ENCODE measurements at regions not wholly inside any gene's neighbourhood (a gene's known extent, or its start where the extent isn't known, plus 50 kb on each side); places are given as distances from the start of the nearest gene placed in this dataset.

- no peak for DNase-seq (ENCODE audit: low read depth in 2 of 3, low spot score in 1 of 3)
Observed at GRCh38 chr2:790634-791245, 113.5 kb upstream of the TMEM18 start.

DNA sequence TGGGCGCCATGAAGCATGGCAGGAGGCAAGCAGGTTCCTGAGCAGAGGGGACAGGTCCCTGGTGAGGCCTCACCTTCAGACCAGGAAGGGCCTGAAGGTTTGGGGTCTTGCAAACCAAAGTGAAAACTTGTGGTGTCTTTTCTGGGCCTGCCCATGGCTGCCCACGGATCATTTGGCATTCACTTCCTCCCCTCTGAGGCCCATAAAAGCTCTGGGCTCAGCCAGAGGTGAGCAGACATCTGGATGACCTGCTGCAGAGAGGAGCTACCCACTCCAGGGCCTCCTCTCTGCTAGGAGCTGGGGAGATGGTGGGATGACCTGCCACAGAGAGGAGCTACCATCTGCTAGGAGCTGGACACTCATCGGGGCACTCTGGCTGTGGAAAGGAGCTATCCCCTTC lies 112.9 kb upstream of the TMEM18 start:
- DNase-seq (ENCODE audit: low read depth in 2 of 3, low spot score in 1 of 3) = no peak

GRCh38 chr2:789529-789928 lies 112.3 kb upstream of the TMEM18 start:
- DNase-seq (ENCODE audit: low read depth in 2 of 3, low spot score in 1 of 3) = no peak

- no peak for DNase-seq (ENCODE audit: low read depth in 2 of 3, low spot score in 1 of 3)
Observed at GRCh38 chr2:788227-789032, 111.2 kb upstream of the TMEM18 start.

- no peak for DNase-seq (ENCODE audit: low read depth in 2 of 3, low spot score in 1 of 3)
Observed at GRCh38 chr2:784753-785152, 107.5 kb upstream of the TMEM18 start.

GRCh38 chr2:780581-780980 lies 103.4 kb upstream of the TMEM18 start:
- DNase-seq (ENCODE audit: low read depth in 2 of 3, low spot score in 1 of 3) = no peak

GRCh38 chr2:780002-780401 lies 102.8 kb upstream of the TMEM18 start:
- DNase-seq (ENCODE audit: low read depth in 2 of 3, low spot score in 1 of 3) = no peak

- DNase-seq (ENCODE audit: low read depth in 2 of 3, low spot score in 1 of 3) = no peak
Observed at GRCh38 chr2:778731-779350, 101.6 kb upstream of the TMEM18 start.

DNA sequence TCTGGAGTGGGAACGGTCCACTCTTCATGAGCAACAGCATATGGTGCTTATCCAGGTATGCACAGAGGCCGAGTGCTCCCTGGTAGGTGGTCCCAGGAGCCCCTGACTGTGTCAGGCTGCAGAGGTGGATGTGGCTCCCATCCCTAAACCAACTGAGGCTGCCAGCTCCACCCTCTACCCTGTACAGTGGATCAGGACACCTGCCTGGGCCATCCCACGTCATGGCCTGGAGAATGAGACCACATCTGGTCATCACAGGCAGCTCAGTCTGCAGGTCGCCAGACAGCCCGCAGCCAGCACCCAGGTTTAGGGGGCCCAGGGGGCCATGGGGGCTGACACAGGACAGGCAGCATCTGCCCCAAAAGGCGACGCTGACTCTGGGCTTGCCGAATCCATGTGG lies 100.3 kb upstream of the TMEM18 start:
- DNase-seq (ENCODE audit: low read depth in 2 of 3, low spot score in 1 of 3) = no peak

DNA sequence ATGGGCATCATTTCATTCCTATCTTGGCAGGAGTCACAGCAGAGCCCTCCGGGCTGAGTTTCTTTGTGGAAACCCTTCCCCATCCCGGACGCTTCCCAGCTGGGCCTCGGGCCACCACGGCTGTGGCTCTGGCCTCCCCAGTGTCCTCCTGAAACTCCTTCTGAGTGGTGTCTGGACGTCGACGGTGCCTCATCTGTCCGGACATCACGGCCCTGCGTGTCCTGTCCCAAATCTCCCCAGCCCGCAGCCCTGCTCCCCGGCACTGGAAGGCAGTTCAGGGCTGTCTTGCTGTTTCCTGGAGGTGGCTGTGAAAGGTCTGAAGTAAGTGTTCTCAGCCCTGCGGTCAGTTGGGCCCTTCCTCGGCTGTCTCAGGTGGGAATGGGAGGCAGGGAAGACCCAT lies 99.8 kb upstream of the TMEM18 start:
- DNase-seq (ENCODE audit: low read depth in 2 of 3, low spot score in 1 of 3) = no peak

DNA sequence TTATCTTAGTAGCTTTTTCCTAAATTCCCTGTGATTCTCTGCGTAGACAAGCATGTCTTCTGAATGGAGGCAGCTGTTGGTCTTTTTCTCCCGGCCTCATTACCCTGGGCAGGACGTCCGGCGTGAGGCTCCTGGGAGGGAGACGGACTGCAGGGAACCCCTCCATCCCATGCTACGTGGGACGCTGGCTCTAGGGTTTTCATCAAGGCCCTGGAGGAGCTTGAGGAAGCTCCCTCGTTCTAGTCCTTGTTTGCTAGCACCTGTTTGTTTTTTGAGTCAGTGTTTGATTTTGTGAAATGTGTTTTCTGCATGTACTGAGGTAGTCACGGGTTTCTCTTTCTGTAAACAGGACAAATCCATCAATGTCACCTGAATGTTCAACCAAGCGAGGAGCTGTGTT lies 99.3 kb upstream of the TMEM18 start:
- DNase-seq (ENCODE audit: low read depth in 2 of 3, low spot score in 1 of 3) = no peak

DNA sequence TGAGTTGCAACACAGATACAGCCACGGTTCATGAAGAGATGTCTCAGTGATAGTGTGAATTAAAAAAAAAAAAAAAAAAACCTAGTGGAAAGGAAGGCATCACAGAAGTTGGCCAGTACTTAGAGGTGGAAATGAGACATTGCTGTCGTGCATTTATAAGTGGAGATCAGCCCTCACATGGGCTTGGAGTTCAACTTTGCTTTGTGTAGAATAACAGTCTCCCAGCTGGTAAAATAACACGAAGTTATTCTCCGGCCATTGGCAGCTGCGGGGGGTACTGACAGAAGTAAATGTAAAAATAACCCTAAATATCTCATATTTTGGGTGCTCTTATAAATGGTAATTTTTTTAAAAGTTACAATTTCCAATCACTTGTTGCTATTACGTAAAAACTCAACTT lies 98.8 kb upstream of the TMEM18 start:
- DNase-seq (ENCODE audit: low read depth in 2 of 3, low spot score in 1 of 3) = no peak

GRCh38 chr2:774436-774835 lies 97.2 kb upstream of the TMEM18 start:
- DNase-seq (ENCODE audit: low read depth in 2 of 3, low spot score in 1 of 3) = no peak

DNA sequence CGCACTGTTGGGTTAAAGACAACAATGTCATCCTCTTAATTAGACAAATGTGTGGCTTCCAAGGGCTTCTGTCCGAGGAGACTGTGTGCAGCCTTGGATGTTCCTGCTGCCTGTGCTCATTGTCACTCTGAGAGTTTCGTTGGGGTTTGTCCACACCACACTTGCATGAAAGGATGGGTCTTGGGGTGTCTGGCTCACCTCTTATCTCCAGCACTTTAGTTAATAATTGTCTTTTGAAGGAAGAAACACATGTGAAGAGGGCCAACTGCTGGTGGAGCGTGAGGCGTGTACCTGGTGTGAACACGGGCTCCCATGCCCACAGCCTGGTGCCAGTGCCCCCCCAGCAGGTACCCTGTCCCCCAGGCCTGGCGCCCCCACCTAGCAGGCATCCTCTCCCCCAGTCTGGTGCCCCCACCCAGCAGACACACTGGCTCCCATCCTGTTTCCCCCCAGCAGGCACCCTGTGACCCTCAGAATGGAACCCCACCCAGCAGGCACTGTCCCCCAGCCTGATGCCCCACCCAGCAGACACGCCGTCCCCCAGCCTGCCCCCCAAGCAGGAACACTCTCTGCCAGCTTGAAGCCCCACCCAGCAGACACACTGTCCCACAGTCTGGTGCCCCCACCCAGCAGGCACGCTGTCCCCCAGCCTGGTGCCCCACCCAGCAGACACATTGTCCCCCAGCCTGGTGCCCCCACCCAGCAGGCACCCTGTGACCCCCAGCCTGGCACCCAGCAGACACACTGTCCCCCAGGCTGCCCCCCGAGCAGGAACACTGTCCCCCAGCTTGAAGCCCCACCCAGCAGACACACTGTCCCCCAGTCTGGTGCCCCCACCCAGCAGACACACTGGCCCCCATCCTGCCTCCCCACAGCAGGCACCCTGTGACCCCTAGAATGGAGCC lies 96.3 kb upstream of the TMEM18 start:
- no peak for DNase-seq (ENCODE audit: low read depth in 2 of 3, low spot score in 1 of 3)

GRCh38 chr2:771538-771937 lies 94.3 kb upstream of the TMEM18 start:
- DNase-seq (ENCODE audit: low read depth in 2 of 3, low spot score in 1 of 3) = no peak

- DNase-seq (ENCODE audit: low read depth in 2 of 3, low spot score in 1 of 3) = no peak
Observed at GRCh38 chr2:770776-771175, 93.6 kb upstream of the TMEM18 start.

GRCh38 chr2:769771-770170 lies 92.6 kb upstream of the TMEM18 start:
- DNase-seq (ENCODE audit: low read depth in 2 of 3, low spot score in 1 of 3) = no peak

- no peak for DNase-seq (ENCODE audit: low read depth in 2 of 3, low spot score in 1 of 3)
Observed at GRCh38 chr2:768451-768850, 91.2 kb upstream of the TMEM18 start.

DNA sequence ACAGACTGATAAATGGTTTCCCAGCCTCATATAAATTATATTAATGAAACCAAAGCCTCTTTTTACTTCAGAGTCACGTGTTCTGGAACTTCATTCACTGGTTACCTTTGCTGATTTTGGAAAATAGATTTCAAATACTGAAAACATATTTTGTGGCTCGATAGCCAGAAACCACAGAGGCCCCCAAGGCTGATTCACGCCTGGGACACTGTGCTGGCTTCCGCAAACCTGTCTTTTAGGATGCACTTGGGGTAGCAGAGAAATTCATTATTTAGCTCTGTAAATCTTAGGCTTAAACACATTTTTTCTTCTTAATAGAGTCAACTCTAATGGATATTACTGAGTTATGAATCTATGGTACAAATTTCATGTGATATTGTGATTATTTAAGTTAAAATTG lies 90.7 kb upstream of the TMEM18 start:
- DNase-seq (ENCODE audit: low read depth in 2 of 3, low spot score in 1 of 3) = no peak

GRCh38 chr2:767440-767839 lies 90.2 kb upstream of the TMEM18 start:
- peak in 1 of 3 donors; percentile 1 for DNase-seq (ENCODE audit: low read depth in 2 of 3, low spot score in 1 of 3)

- DNase-seq (ENCODE audit: low read depth in 2 of 3, low spot score in 1 of 3) = no peak
Observed at GRCh38 chr2:766255-766654, 89.0 kb upstream of the TMEM18 start.

GRCh38 chr2:765369-765768 lies 88.2 kb upstream of the TMEM18 start:
- DNase-seq (ENCODE audit: low read depth in 2 of 3, low spot score in 1 of 3) = no peak

All from stimulated activated CD4-positive, alpha-beta T cell treated with anti-CD3 and anti-CD28 coated beads, Interleukin-12 subunit alpha, Interleukin-12 subunit beta, amount 100 ng/mL, for 48 hours (primary cell).